ENCODE measurements at regions not wholly inside any gene's neighbourhood (a gene's known extent, or its start where the extent isn't known, plus 50 kb on each side); places are given as distances from the start of the nearest gene placed in this dataset.

GRCh38 chr20:40849456-40849855 is 160.4 kb upstream of the MAFB start:
- TF ChIP-seq CTCF (IDR thresholded peaks at IDR 0.05; ENCODE audit: extremely low read depth, insufficient read depth, missing control alignments) = no peak
- in situ Hi-C loops (cut with MboI; ENCODE audit: low pct_unique_long_range_greater_than_20kb, low sequenced_read_pairs, unreplicated experiment) = no loop called here
- DNase-seq (ENCODE audit: low spot score) = no peak

- no peak for TF ChIP-seq CTCF (IDR thresholded peaks at IDR 0.05; ENCODE audit: extremely low read depth, insufficient read depth, missing control alignments)
- no peak for DNase-seq (ENCODE audit: low spot score)
- in situ Hi-C loops (cut with MboI; ENCODE audit: low pct_unique_long_range_greater_than_20kb, low sequenced_read_pairs, unreplicated experiment) = no loop called here
These were observed 162.0 kb upstream of the MAFB start for GRCh38 chr20:40851051-40851450.

- no peak for TF ChIP-seq CTCF (IDR thresholded peaks at IDR 0.05; ENCODE audit: extremely low read depth, insufficient read depth, missing control alignments)
- DNase-seq (ENCODE audit: low spot score) = no peak
- in situ Hi-C loops (cut with MboI; ENCODE audit: low pct_unique_long_range_greater_than_20kb, low sequenced_read_pairs, unreplicated experiment) = no loop called here
These were observed 166.2 kb upstream of the MAFB start for GRCh38 chr20:40855269-40855668.

- DNase-seq (ENCODE audit: low spot score) = no peak
- no peak for TF ChIP-seq CTCF (IDR thresholded peaks at IDR 0.05; ENCODE audit: extremely low read depth, insufficient read depth, missing control alignments)
- in situ Hi-C loops (cut with MboI; ENCODE audit: low pct_unique_long_range_greater_than_20kb, low sequenced_read_pairs, unreplicated experiment) = no loop called here
These were observed 167.6 kb upstream of the MAFB start for GRCh38 chr20:40856653-40857052.

- in situ Hi-C loops (cut with MboI; ENCODE audit: low pct_unique_long_range_greater_than_20kb, low sequenced_read_pairs, unreplicated experiment) = no loop called here
- TF ChIP-seq CTCF (IDR thresholded peaks at IDR 0.05; ENCODE audit: extremely low read depth, insufficient read depth, missing control alignments) = no peak
- DNase-seq (ENCODE audit: low spot score) = no peak
These were observed 168.1 kb upstream of the TOP1 start for GRCh38 chr20:40860487-40860902.

GRCh38 chr20:40861427-40862008 is 167.1 kb upstream of the TOP1 start:
- no peak for DNase-seq (ENCODE audit: low spot score)
- in situ Hi-C loops (cut with MboI; ENCODE audit: low pct_unique_long_range_greater_than_20kb, low sequenced_read_pairs, unreplicated experiment) = no loop called here
- no peak for TF ChIP-seq CTCF (IDR thresholded peaks at IDR 0.05; ENCODE audit: extremely low read depth, insufficient read depth, missing control alignments)
